Tibial nerve (tissue), 3 donors: ENCODE measurements at regions not wholly inside any gene's neighbourhood (a gene's known extent, or its start where the extent isn't known, plus 50 kb on each side); places are given as distances from the start of the nearest gene placed in this dataset.

Experiments
- CTCF ChIP-seq, 5 experiments: fragments of 200-600 bp in 3 of 5; fragments of 450-650 bp in 2 of 5; sonication (generic) in 3 of 5; IDR thresholded peaks; one replicate each; pipeline ENCODE4 v1.5.1; 2016 to 2019; ENCODE audit warnings: antibody characterized with exemption in 5 of 5, mild to moderate bottlenecking in 3 of 5, moderate library complexity in 2 of 5
- POLR2A ChIP-seq, 2 donors: fragments of 450-650 bp; IDR thresholded peaks; one replicate each; pipeline ENCODE4 v1.6.1; 2017; ENCODE audit warnings: antibody characterized with exemption in 2 of 2, mild to moderate bottlenecking in 2 of 2, moderate library complexity in 2 of 2

DNA sequence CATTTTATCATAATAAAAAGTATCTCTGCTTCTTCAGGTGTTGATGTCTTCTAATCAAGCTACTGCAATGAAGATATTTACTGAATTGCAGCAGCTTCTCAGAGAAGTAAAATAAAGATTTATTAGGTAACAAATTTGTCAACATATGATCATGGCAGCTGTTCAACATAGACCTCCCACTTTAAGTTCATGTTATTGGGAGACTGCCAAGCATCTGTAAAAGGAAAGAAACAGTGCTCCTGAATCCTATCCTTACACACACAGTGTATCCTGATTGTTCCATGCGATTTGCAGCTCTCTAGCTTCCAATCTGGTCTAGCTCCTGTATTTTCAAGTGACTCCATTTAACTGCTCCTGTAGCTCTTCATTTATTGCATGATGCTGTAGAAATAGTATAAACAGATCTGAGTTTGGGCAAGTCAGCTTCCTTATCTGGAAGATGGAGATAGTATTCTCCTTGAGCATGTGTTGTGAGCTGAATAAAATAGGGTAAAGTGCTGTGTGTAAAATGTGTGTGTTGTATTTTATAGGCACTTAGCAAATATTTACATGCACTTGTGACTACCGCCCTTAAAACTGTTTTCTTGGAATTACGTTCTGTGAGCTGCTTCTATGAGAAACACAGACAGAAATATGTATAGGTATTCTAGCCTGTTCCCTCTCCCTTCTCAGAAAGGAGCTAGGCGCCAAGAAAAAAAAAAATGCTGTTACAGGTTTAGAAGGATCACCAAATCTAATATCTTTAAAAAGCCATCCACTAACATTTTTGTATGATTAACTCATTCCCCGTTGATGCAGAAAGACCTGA lies 290.6 kb downstream of the JRKL start:
- TF ChIP-seq CTCF (IDR thresholded peaks at IDR 0.05) (no peak), POLR2A (IDR thresholded peaks at IDR 0.05) (no peak)
